Ectodermal cell (in vitro differentiated cells): ENCODE measurements at regions not wholly inside any gene's neighbourhood (a gene's known extent, or its start where the extent isn't known, plus 50 kb on each side); places are given as distances from the start of the nearest gene placed in this dataset.

Source experiments
- H3K27ac ChIP-seq: 2 replicates; pipeline ENCODE4 v1.7.0; 2013; ENCODE audit warnings: mild to moderate bottlenecking, low read depth, low read length; ENCODE audit not compliant: insufficient read depth, poor library complexity, severe bottlenecking
- H3K27me3 ChIP-seq: 2 replicates; pipeline ENCODE4 v1.7.0; 2013; ENCODE audit warnings: mild to moderate bottlenecking, low read length; ENCODE audit not compliant: insufficient read depth, control insufficient read depth, poor library complexity, severe bottlenecking
- H3K36me3 ChIP-seq: one replicate; pipeline ENCODE4 v1.7.0; 2013; ENCODE audit warnings: low read length; ENCODE audit not compliant: control insufficient read depth, insufficient read depth
- H3K4me1 ChIP-seq: one replicate; pipeline ENCODE4 v1.7.0; 2013; ENCODE audit warnings: low read length; ENCODE audit not compliant: control insufficient read depth, insufficient read depth
- H3K4me3 ChIP-seq: 2 replicates; pipeline ENCODE4 v1.7.0; 2013; ENCODE audit warnings: low read depth, low read length, control low read depth; ENCODE audit not compliant: insufficient read depth
- H3K9me3 ChIP-seq: 2 replicates; pipeline ENCODE4 v1.7.0; 2013; ENCODE audit warnings: mild to moderate bottlenecking, low read length, moderate library complexity; ENCODE audit not compliant: control insufficient read depth
- WGBS, 2 experiments: methylation state at CpG; one replicate each; pipeline ENCODE4 v1.1.7; 2013; ENCODE audit warnings: missing lambda C conversion rate in 2 of 2; 5-methylcytosine and 5-hydroxymethylcytosine counted together

GRCh38 chr12:126757326-126757725 is 1509.6 kb upstream of the TMEM132C start:
- no peaks in the 10 kb centered on the region for H3K27me3 ChIP-seq
- H3K27ac ChIP-seq: no peak overlapping the region
- H3K4me3 ChIP-seq: no peak overlapping the region
- 94 to 97% methylated on average over 2 of the region's 2 CpGs for WGBS, 2 experiments
- no peaks in the 10 kb centered on the region for H3K4me1 ChIP-seq
- H3K36me3 ChIP-seq: no peaks in the 10 kb centered on the region
- no peaks in the 10 kb centered on the region for H3K9me3 ChIP-seq

GRCh38 chr12:126760092-126760491 is 1506.9 kb upstream of the TMEM132C start:
- no peaks in the 10 kb centered on the region for H3K4me1 ChIP-seq
- H3K27ac ChIP-seq: no peak overlapping the region
- WGBS, 2 experiments: 72 to 80% methylated on average over 3 of the region's 3 CpGs
- no peaks in the 10 kb centered on the region for H3K27me3 ChIP-seq
- no peak overlapping the region for H3K4me3 ChIP-seq
- no peaks in the 10 kb centered on the region for H3K36me3 ChIP-seq
- H3K9me3 ChIP-seq: peaks cover 6% of the 10 kb centered on the region

- Histone ChIP-seq H3K4me3 (no peak overlapping the region), H3K27ac (no peak overlapping the region), H3K27me3 (no peaks in the 10 kb centered on the region), H3K36me3 (no peaks in the 10 kb centered on the region), H3K9me3 (peaks cover 6% of the 10 kb centered on the region), H3K4me1 (no peaks in the 10 kb centered on the region)
- WGBS, 2 experiments: 83 to 100% methylated on average over 1 to 2 of the region's 2 CpGs
These were observed 1505.5 kb upstream of the TMEM132C start for GRCh38 chr12:126761420-126761819.

GRCh38 chr12:126762150-126762549 is 1504.8 kb upstream of the TMEM132C start:
- H3K4me3 ChIP-seq: no peak overlapping the region
- no peaks in the 10 kb centered on the region for H3K4me1 ChIP-seq
- peaks cover 6% of the 10 kb centered on the region for H3K9me3 ChIP-seq
- 91 to 94% methylated on average over 4 of the region's 4 CpGs for WGBS, 2 experiments
- H3K36me3 ChIP-seq: no peaks in the 10 kb centered on the region
- H3K27ac ChIP-seq: no peak overlapping the region
- no peaks in the 10 kb centered on the region for H3K27me3 ChIP-seq

DNA sequence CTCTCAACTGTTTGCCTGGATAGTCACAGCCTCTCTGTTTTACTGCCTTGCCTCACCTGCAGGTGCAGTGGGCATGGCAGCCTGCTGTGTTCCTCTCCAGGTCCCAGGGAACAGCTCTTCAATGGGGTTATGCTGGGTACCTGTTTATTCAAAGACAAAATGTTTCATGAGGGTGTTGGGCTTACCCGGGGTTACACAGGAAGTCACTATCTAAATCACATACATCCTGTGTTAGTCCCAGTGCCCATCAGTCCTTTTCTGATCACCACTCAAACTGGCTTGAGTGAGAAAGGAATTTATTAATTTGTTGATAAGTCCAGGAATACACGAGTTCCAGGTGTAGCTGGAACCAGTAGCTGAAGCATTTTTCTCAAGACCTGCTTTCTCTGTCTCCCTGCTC is 1503.6 kb upstream of the TMEM132C start:
- H3K27me3 ChIP-seq: no peaks in the 10 kb centered on the region
- WGBS, 2 experiments: 82 to 88% methylated on average over 2 of the region's 2 CpGs

GRCh38 chr12:126767334-126767733 is 1499.6 kb upstream of the TMEM132C start:
- no peaks in the 10 kb centered on the region for H3K36me3 ChIP-seq
- no peak overlapping the region for H3K27ac ChIP-seq
- H3K4me1 ChIP-seq: no peaks in the 10 kb centered on the region
- H3K27me3 ChIP-seq: no peaks in the 10 kb centered on the region
- peaks cover 6% of the 10 kb centered on the region for H3K9me3 ChIP-seq
- 91 to 92% methylated on average over 8 of the region's 8 CpGs for WGBS, 2 experiments
- H3K4me3 ChIP-seq: no peak overlapping the region

More for the DNA sequence above, 1503.6 kb upstream of the TMEM132C start:
- Histone ChIP-seq H3K4me3 (no peak overlapping the region), H3K4me1 (no peaks in the 10 kb centered on the region), H3K27ac (no peak overlapping the region), H3K36me3 (no peaks in the 10 kb centered on the region), H3K9me3 (peaks cover 6% of the 10 kb centered on the region)

DNA sequence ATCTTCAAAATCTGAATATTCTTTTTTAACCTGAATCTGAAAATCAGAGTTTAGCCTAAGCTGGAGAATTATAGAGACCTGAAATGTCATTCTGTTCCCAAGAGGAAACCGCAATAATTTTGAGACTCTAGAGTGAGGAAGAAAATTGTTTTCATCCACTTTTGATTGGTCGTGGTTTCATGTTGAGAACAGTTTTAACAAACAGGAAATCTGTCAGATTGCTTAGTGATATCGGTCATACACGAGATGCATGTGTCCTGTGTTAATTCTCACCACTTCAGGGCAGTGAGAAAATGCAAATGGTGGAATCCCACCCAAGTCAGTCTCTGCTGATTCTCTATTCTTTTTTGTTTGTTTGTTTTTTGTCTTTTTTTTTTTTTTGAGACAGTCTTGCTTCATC is 1498.5 kb upstream of the TMEM132C start:
- Histone ChIP-seq H3K27ac (no peak overlapping the region), H3K4me3 (no peak overlapping the region), H3K27me3 (no peaks in the 10 kb centered on the region), H3K36me3 (no peaks in the 10 kb centered on the region), H3K9me3 (no peaks in the 10 kb centered on the region), H3K4me1 (no peaks in the 10 kb centered on the region)
- 88 to 90% methylated on average over 4 of the region's 4 CpGs for WGBS, 2 experiments

DNA sequence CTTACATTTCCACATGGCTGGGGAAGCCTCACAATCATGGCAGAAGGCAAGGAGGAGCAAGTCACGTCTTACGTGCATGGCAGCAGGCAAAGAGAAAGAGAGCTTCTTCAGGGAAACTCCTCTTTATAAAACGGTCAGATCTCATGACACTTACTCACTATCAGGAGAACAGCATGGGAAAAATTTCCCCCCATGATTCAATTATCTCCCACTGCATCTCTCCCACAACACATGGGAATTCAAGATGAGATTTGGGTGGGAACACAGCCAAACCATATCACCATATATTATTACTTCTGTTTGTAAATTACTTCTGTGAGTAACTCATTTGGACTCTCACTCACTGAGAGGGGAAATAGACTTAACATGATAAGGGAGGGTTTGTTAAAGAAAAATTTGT is 1496.8 kb upstream of the TMEM132C start:
- Histone ChIP-seq H3K4me3 (no peak overlapping the region), H3K27ac (no peak overlapping the region), H3K27me3 (no peaks in the 10 kb centered on the region), H3K36me3 (no peaks in the 10 kb centered on the region), H3K4me1 (no peaks in the 10 kb centered on the region), H3K9me3 (no peaks in the 10 kb centered on the region)
- WGBS, 2 experiments: 66 to 78% methylated on average over 3 of the region's 3 CpGs

GRCh38 chr12:126772171-126772864 is 1494.7 kb upstream of the TMEM132C start:
- Histone ChIP-seq H3K27me3 (no peaks in the 10 kb centered on the region), H3K27ac (no peak overlapping the region), H3K4me3 (no peak overlapping the region), H3K4me1 (no peaks in the 10 kb centered on the region), H3K9me3 (no peaks in the 10 kb centered on the region), H3K36me3 (no peaks in the 10 kb centered on the region)
- 83 to 90% methylated on average over 18 of the region's 18 CpGs for WGBS, 2 experiments

DNA sequence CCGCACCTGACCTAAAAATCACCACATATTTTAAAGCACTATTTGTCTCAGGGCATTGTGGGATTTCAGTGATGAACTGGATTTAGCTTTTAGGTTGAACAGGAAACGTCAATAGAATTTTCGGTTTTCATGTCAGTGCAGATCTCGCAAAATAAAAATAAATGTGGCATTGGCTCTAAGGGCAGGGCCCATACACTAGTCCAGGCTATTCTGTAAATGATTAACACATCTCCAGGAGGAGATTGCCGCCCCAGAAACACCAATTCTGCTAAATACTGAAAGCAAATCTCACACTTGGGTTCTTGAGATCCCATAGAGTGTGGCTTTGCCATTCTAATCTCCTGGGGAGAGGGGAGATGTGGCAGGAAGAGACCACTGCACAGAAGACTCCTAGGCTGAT is 1494.0 kb upstream of the TMEM132C start:
- no peak overlapping the region for H3K27ac ChIP-seq
- H3K27me3 ChIP-seq: no peaks in the 10 kb centered on the region
- 93 to 94% methylated on average over 5 of the region's 5 CpGs for WGBS, 2 experiments
- H3K9me3 ChIP-seq: no peaks in the 10 kb centered on the region
- no peak overlapping the region for H3K4me3 ChIP-seq
- no peaks in the 10 kb centered on the region for H3K4me1 ChIP-seq
- H3K36me3 ChIP-seq: no peaks in the 10 kb centered on the region

DNA sequence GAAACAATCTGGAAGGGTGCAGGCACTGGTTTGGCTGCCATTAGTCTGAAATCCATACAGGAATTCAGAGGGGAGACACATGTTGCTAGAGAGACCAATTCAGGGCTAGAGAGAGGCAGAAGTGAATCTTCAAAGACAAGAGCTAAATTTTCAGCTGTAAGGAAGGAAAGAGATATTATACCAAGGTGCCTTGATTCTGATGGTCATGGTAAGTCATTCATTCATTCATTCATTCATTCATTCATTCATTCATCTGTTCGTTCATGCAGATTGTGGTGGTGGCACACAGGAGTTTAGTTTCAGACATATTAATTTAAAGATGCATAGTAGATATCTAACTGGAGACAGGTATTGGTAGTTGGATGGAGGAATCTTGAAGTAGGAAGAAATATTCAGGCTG is 1493.5 kb upstream of the TMEM132C start:
- H3K27ac ChIP-seq: no peak overlapping the region
- no peak overlapping the region for H3K4me3 ChIP-seq
- no peaks in the 10 kb centered on the region for H3K36me3 ChIP-seq
- 100% methylated on average over 1 of the region's 1 CpG for WGBS, 2 experiments
- H3K4me1 ChIP-seq: no peaks in the 10 kb centered on the region
- H3K27me3 ChIP-seq: no peaks in the 10 kb centered on the region
- no peaks in the 10 kb centered on the region for H3K9me3 ChIP-seq
